DND-41 (cell line): ENCODE measurements at regions not wholly inside any gene's neighbourhood (a gene's known extent, or its start where the extent isn't known, plus 50 kb on each side); places are given as distances from the start of the nearest gene placed in this dataset.

Source experiments
- EZH2 ChIP-seq: IDR thresholded peaks from 3 replicates; pipeline ENCODE4 v1.6.1; 2012; ENCODE audit warnings: borderline replicate concordance, low read depth, mild to moderate bottlenecking, moderate library complexity, low read length, inconsistent platforms; ENCODE audit not compliant: severe bottlenecking
- TF ChIP-seq, protein P1 (sequence below): IDR thresholded peaks from 2 replicates; pipeline ENCODE4 v1.5.1; 2012; ENCODE audit warnings: borderline replicate concordance, low read length, moderate library complexity, mild to moderate bottlenecking; ENCODE audit not compliant: poor library complexity, severe bottlenecking; ENCODE audit errors: extremely low read depth

DNA sequence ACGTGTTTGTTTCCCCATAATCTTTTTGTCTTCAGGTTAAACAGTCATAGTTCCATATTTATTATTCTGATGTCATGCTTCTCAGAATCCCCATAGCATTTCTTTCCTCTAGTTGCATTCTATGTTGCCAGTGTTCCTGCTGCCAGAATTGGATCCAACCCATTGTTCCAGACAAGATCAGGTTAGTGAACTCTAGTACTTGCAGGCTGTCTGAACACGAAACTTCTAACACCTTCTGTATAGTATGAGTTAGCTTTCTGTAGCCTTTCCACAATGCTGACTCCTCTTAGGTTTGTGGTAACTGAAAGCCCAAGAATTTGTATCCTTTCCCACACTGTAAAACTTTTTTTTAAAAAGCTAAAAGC lies 88.0 kb upstream of the ROPN1 start:
- TF ChIP-seq, protein P1, sequence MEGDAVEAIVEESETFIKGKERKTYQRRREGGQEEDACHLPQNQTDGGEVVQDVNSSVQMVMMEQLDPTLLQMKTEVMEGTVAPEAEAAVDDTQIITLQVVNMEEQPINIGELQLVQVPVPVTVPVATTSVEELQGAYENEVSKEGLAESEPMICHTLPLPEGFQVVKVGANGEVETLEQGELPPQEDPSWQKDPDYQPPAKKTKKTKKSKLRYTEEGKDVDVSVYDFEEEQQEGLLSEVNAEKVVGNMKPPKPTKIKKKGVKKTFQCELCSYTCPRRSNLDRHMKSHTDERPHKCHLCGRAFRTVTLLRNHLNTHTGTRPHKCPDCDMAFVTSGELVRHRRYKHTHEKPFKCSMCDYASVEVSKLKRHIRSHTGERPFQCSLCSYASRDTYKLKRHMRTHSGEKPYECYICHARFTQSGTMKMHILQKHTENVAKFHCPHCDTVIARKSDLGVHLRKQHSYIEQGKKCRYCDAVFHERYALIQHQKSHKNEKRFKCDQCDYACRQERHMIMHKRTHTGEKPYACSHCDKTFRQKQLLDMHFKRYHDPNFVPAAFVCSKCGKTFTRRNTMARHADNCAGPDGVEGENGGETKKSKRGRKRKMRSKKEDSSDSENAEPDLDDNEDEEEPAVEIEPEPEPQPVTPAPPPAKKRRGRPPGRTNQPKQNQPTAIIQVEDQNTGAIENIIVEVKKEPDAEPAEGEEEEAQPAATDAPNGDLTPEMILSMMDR: no peak
- TF ChIP-seq EZH2: no peak
